ENCODE measurements at regions not wholly inside any gene's neighbourhood (a gene's known extent, or its start where the extent isn't known, plus 50 kb on each side); places are given as distances from the start of the nearest gene placed in this dataset.
A peak's percentile ranks its signal among the peaks of the same experiment; 100 is the strongest.

GRCh38 chr3:139202226-139202958, 141.4 kb upstream of the MRPS22 start (continued):
- TF ChIP-seq, protein P1, sequence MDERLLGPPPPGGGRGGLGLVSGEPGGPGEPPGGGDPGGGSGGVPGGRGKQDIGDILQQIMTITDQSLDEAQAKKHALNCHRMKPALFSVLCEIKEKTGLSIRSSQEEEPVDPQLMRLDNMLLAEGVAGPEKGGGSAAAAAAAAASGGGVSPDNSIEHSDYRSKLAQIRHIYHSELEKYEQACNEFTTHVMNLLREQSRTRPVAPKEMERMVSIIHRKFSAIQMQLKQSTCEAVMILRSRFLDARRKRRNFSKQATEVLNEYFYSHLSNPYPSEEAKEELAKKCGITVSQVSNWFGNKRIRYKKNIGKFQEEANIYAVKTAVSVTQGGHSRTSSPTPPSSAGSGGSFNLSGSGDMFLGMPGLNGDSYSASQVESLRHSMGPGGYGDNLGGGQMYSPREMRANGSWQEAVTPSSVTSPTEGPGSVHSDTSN (CRISPR knock-in tag; IDR thresholded peaks at IDR 0.05; ENCODE audit: low read depth): peak; percentile 47; the same call in 1 of the 2 replicates
- TF ChIP-seq, protein P1 (tag; conservative IDR thresholded peaks at IDR 0.05; ENCODE audit: low read depth): peak; percentile 82
- TF ChIP-seq, protein P2, sequence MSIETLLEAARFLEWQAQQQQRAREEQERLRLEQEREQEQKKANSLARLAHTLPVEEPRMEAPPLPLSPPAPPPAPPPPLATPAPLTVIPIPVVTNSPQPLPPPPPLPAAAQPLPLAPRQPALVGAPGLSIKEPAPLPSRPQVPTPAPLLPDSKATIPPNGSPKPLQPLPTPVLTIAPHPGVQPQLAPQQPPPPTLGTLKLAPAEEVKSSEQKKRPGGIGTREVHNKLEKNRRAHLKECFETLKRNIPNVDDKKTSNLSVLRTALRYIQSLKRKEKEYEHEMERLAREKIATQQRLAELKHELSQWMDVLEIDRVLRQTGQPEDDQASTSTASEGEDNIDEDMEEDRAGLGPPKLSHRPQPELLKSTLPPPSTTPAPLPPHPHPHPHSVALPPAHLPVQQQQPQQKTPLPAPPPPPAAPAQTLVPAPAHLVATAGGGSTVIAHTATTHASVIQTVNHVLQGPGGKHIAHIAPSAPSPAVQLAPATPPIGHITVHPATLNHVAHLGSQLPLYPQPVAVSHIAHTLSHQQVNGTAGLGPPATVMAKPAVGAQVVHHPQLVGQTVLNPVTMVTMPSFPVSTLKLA (conservative IDR thresholded peaks at IDR 0.05): peak; percentile 48 to 66; a peak in 1 of 4 replicates
- TF ChIP-seq RB1 (IDR thresholded peaks at IDR 0.05; ENCODE audit: low read depth): no peak
- no peak for TF ChIP-seq SMARCA5 (IDR thresholded peaks at IDR 0.05)
- no peak for TF ChIP-seq ILF3 (IDR thresholded peaks at IDR 0.05; ENCODE audit: borderline replicate concordance)
